CD1c-positive myeloid dendritic cell (primary cell): ENCODE measurements at regions not wholly inside any gene's neighbourhood (a gene's known extent, or its start where the extent isn't known, plus 50 kb on each side); places are given as distances from the start of the nearest gene placed in this dataset.

Experiments used
- DNase-seq: peaks from one replicate; pipeline ENCODE4 v3.0.0-alpha.2; 2016; ENCODE audit errors: extremely low spot score

DNA sequence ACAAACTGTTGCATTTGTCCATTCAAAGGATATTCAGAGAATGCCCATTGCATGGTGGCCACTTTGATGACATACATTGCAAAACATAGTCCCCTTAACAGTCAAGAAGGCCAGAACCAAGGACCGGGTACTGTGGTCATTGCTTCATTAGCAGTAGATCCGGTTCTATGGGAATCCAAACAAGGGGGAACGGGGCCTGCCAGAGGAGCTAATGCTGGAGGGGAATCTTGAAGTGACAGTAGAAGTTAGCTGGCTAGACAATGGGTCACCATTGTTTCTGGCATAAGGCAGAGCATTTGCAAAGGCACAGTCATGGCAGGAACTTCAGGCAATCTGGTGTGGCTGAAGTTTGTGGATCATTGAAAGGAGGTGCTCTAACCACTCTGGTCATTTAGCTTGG is 279.7 kb downstream of the SS18 start:
- no peak for DNase-seq

DNA sequence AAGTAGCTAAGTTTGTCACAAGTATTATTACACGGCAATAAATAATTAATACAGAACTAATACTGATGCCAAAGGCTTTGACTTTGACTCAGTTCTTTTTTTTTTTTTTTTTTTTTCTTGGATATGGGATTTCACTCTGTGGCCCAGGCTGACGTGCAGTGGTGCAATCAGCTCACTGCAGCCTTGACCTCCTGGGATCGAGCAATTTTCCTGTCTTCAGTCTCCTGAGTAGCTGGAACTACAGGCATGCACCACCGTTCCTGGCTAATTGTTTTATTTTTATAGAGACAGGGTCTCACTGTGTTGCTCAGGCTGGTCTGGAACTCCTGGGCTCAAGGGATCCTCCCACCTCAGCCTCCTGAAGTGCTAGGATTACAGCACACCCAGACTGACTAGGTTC is 284.5 kb downstream of the SS18 start:
- no peak for DNase-seq

DNA sequence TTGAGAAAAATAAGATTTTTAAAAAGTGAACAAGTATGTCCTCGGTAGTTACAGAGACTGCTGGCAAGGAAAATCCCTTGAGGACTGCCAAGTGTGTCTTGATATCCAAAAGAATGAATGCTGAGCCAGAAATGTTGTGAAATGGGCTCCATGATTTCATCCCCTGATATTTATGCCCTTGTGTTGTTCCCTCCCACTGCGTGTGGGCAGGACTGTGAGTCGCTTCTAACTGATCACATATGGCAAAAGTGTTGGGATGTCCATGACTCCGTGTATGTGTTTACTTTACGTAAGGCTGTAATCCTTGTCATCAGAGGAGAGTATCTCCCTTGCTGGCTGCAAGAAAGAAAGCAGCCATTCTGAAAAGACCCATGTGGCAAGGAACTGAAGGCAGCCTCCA is 285.1 kb downstream of the SS18 start:
- DNase-seq: no peak

DNA sequence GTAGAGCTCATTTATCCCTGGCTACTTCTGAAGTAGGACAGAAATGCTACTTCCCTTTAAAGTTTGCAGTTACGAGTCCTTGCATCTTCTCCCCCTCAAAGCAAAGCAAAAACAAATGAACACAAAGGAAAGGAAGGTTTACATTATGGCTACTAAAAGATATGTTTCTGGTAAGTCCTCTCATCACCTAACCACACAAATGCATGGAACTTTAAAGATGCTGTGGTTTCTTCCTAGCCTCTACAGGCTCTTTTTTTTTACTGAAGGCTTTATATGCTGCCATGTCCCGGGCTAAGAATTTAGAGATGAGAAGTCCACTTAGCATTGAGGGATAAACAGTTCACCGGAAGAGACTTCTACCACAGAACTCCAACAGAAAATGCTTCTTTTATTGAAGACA is 291.2 kb downstream of the SS18 start:
- no peak for DNase-seq

DNA sequence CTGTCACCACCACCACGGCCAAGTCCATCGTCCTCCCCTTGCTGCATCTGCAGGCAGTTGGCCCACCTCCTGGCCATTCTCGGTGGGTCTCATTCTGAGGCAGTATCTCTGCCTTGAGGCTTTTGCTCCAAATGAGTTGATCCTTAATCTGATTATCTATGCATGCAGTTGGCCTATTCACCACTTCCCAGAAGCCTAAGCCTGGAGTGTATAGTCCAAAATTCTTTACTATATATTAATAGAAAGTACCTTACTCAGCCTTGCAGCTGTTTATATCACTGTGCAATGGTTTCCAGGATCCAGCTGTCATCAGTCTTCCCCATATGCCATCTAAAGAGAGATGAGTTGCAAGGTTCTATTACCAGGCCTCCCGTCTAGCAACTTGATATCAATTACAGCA is 292.4 kb downstream of the SS18 start:
- no peak for DNase-seq

DNA sequence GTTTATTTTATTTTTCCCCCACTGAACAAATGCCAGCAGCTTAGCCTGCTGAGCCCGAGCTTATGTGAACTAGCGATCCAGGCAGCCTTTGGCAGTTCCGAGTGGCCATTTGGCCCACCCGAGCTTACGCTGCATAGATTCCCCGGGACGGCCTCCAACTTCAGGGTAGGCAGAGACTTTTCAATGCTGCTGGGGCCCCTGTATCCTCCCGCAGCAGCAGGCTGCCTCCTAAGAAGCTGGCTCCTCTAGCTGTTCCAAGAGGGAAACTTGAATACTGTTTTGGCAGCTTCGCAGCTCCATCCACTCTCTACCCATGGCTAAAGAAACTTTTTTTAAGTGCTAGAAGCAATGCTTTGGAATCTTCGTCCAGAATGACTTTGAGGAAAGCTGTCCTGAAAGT is 295.2 kb downstream of the SS18 start:
- DNase-seq: no peak

DNA sequence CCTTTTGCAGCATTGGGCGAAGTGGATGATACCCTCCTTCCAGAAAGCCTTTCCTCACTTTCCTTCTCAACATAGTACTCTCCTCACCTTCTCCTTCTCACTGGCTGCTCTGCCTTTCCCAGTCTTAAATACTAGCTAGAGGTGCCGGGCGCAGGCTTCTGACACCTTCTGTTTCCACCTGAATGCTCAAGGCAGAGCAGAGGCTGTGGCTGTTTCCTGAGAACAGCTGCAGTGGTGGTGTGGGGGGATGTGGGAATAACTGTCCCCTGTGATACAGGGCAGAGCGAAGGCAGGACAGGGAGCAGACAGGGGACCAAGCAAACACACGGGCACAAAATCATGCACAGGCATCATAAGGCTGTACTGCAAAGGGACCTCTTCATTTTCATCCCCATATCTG is 303.1 kb downstream of the SS18 start:
- no peak for DNase-seq

DNA sequence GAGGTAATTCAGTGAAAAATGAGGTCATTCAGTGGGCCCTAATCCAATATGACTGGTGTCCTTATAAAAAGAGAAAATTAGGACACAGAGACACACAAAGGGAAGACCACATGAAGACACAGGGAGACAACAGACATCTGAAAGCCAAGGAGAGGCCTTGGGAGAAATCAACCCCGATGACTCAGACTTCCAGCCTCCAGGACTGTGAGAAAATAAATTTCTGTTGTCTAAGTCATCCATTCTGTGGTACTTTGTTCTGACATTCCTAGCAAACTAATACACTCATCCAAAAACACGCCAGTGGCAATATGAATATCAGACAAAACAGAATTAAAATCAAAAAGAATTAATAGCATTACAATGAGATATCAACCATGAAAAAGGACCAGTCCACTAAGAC is 303.7 kb downstream of the SS18 start:
- DNase-seq: no peak

DNA sequence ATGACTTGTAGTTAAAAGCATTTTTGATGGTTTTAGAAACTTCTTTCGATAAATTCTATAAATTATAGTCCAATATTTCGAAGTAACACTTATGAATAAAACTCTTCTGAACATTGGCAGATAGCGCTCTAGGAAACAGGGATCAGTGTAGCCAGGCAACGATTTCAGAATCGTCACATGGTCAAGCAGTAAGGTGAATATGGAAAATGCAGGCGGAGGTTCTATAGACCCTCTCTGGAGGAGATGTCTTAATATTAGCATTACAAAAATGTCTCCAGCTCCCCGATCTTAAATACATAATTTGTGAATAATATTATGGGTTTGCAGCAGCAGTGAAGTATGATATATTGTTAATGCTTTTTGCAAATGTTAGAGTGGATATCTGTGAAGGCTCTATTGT is 310.3 kb downstream of the SS18 start:
- no peak for DNase-seq

DNA sequence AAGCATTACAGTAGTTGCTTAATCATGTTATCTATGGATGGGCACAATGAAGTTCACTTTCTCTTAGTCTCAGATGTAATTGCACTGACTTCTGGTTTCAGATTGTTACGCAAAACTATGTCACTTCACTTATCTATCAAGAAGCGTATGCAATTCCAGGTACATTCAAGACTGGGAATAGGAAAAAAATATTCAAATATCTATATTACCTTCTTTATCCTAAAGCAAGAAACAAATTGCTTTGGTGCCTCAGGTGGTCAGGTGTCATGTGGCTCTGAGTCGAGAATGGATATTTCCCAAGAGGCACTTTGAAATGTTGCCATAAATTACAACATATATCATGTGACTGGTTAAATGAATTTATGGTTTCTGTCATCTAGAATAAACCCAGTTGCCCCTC is 318.6 kb downstream of the SS18 start:
- no peak for DNase-seq

DNA sequence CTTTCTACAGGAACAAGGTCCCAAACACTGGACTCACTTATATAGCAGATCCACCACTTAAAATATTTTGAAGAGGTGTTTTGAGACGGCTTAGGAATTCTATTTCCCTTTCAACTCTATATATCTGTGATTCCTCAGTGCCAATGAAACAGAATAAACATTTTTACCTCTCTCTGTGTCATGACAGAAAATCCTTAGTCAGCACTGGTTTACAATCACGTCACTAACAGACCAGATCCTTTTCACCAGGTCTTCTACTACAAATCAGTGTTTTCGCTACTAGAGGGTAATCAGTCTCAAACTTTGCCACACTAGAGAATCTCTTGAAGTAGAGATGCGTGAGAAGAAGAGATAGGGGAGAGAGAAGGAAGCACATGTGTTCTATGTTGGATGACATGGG is 325.6 kb downstream of the SS18 start:
- no peak for DNase-seq

DNA sequence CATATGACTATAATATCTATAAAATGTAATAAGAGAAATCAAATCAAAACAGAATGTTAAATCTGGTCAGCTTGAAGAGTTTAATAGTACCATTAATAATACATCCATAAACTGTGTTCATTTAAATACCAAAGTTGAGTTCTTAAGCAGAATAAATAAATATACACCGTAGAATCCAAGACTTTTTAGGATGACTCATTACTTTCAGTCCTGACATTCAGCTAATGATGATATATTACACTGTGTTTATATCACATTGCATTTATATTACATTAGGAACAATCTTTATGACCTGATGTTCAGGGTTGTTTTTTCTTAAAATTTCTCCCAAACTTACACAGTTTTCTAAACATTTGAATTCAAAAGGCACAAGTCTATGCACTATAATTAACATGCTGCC is 331.3 kb downstream of the SS18 start:
- no peak for DNase-seq

DNA sequence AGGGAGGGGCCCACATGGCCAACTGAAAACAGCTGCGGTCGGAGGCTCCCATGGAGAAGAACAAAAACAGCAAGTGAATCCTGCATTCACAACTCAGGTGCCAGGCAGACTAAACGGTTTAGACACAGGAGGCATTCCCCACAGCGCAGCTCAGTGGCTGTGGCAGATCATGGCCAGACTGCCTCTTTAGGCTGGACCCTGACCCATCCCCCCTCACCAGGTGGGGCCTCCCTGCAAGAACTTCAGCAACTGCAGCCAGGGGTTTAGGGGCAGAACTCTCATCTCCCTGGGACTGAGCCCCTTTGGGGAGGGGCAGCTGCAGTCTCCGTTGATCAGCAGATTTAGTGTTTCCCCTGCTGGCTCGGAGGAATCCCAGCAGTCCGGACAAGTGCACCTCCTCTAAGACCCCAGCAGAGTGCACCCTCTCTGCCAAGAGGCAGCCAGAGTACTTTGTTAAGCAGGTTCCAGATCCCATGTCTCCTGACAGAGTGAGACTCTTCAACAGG is 346.7 kb downstream of the SS18 start:
- DNase-seq: no peak

DNA sequence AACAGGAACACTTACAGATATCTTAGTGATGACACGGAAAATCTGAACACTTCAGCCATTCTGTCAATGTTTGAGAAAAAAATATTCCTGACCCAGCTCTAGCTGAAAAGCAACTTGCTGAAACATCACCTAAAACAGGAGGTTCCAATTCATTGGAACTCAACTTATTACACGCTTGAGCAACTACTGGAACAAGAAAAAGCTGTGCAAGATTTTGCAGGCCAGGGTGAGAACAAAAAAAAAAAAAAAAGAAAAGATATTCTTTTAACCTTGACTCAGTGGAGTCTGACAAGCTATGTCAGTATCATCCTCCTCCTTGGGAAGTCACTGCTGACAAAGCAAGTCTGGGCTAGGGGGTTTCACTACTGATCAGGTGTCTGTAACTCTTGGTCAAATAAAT is 351.0 kb downstream of the SS18 start:
- DNase-seq: no peak

DNA sequence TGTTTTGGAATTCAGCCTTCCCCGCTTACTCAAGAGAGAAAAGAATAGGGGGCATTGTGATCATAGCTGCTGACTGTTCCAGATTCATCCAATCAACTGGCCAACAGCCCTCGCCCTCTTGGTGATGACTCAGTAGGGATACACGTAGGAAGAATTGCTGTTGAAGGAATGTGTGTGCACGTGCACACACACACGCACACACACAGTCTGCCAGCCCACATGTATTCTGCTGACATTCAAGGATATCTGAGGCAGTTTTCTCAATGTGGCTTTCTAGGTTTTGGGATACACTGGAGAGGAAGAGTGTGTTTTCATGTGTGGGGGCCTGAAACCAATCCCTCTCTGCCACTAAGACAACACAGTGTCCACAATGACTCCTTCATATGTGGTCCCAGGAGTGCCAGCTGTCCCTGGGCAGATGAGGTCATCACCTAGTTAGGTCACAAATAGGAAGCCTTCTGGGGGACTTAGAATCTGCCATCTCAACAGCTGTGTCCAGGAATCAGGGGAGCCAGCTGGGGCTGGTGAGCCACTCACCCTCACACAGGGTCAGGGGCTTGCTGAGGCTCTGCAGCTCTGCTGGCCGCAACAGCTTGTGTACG is 352.6 kb downstream of the SS18 start:
- no peak for DNase-seq

DNA sequence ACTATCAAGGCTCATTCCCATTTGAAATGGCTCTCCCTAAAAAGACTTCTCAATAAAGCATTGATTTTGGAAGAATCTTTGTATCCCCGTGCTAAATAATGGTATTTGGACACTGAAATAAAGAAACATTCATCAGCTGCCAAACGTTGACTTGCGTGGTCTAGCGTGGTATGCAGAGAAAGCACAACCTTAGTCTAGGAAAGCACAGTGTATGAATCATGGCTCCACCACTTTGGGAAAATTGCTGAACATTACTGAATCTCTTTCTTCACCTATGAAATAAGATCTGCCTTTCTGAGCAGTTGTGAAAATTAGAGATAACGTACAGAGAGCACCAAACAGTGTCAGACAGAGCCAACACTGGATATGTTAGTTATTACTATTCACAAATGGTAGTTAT is 353.9 kb downstream of the SS18 start:
- no peak for DNase-seq

DNA sequence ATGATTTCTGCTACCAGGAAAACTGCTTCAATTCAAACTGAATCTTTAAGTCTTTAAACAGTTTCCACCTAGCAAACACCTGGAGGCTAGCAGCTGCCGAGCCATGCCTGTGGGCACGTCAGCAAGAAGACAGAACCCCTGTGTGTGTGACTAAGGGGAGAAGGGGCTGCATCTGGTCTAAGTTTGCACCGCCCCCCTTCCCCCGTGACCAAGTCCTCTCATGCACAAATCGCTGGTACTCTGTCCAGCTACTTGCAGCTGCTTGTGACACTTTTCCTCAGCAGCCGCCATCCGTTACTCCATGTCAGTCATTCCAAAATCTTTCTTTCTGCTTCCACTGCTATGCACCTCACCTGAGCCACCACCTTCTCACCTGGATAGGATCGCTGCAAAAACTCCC is 355.0 kb downstream of the SS18 start:
- DNase-seq: no peak

DNA sequence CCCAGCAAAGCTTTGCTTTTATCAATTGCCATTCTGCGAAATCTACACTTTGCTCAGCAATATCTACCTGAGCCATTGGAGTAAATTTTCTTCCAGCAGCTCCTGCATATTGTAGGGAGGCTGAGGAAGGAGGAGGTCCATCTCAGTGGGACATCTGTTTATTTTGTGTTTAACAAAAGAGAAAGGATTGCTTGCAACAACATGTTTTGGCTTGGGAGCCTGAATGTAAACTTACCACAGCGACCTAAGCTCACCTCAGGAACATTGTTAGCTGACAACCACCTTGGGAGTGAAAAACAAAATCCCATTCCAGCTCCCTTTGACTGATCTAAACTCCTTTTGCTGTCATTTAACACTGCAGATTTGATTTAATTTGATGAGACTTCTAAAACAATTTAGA is 356.1 kb downstream of the SS18 start:
- no peak for DNase-seq

DNA sequence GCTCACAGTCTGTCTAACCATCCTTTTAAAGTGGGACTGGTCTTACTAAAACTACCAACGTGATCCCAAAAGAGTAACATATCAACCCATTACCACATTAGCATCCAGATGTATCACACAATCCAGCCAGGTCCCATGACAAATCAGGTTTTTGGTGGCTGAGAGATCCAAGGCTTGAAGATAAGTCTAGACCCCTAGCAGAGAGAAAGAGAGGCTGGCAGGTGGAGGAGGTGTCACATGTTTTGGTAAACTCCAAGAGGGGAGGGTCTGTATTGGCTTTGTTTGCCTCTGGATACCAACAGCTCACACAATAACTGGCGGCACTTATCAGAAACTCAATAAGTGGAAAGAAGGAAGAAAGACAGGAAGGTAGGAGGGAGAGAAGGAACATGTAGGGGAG is 357.6 kb downstream of the SS18 start:
- no peak for DNase-seq

DNA sequence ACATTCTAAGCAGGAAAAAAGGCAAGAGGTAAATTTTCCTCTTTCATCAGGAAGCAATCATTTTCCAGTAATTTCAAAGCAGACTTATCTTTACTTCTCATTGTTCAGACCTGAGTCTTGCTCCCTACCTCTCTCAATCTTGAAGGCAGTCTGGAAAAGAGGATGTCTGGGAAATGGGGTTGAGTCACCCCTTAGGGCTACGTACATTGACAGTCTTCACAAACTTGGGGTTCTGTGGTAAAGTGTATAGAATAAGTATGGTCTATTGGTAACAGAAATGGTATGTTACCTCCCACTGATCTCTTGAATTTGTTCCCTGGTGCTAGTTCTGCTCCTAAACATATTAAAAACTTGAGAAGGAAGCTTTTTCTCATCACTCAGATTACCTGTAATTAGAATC is 361.3 kb downstream of the SS18 start:
- DNase-seq: no peak

DNA sequence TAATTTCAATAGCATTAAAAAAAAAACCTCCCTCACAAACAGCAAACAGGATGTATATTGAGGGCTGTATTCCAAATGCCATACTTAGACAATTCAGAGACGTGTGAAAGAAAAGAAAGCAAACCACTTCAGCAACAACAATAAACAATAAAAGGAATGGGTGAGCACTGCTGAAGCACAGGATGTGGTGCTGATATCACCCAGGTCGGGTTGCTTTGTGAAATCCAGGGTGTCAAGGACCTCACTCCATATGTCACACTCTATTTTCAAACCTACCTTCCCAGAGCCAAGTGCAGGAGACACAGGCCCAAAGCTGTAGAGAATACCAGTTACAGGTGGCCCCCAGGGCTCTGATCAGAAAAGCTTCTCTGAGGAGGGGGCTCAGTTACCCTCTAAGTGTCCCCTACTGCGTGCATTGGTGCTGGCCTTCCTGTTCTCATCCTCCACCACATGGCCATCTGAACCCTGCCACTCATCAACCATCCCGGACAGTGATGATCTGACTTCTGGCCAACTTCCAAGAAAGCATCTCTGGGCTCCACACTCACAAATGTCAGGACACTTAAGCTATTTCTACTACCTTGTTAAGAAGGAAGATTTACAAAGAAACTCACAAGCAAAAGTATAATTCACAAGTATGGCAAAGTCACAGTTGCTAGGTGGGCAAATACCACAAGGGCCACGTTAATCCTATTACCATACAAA is 363.0 kb downstream of the SS18 start:
- no peak for DNase-seq

DNA sequence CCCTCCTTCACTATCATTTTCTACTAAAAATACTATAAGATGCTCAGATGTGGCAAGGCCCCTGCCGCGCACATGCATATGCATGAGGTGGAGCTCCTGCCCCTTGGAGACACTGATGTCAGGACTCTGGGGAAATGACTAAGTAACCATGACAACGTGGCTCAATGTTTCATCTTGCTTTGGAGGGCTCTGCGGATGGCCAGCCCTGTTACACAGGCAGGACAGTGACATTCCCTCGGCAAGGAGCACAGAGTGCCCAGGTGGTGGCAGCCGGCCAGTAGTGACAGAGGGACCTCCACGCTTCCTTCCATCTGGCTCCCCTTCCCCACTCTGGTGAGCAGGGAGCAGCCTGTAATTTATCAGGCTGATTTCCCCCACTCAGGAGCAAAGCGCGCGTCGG is 364.1 kb downstream of the SS18 start:
- DNase-seq: no peak

DNA sequence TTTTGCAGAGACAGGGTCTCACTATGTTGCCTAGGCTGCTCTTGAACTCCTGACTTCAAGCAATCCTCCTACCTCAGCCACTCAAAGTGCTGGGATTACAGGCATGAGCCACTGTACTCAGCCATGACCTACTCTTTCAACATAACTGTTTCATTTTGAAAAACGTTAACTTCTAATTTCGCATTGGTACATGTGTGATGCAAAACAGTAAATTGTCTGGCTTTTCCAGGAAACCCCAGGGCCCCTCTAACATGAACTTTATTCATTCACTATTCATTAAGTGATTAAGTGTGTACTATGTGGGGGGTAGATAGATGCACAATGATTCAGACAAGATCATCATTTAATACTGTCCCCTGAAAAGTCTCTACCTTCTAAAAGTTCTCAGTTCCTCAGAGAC is 364.9 kb downstream of the SS18 start:
- no peak for DNase-seq

DNA sequence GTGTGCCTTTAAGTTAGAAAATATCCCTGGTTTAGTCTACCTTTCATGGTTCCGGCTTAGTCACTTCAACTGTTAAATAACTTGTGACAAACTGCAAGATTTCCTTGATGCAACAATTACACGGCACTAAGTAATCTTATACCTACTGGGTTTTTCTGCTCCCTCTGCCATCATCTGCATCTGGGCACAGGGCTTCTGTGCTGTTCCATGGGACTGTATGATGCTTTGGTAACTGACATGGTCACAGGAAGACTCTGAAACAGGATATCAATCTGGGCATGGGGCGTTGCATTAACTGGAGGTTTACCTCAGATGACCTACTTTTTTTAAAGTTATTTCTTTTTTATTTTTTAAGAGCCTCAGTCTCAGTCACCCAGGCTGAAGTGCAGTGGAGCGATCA is 365.4 kb downstream of the SS18 start:
- no peak for DNase-seq
